GM12872 (cell line): ENCODE measurements at regions not wholly inside any gene's neighbourhood (a gene's known extent, or its start where the extent isn't known, plus 50 kb on each side); places are given as distances from the start of the nearest gene placed in this dataset.

Experiments
- TF ChIP-seq, protein P1 (sequence below): IDR thresholded peaks from 3 replicates; pipeline ENCODE4 v1.5.1; 2011; ENCODE audit warnings: low read depth, mild to moderate bottlenecking, low read length, moderate library complexity; ENCODE audit not compliant: insufficient read depth

DNA sequence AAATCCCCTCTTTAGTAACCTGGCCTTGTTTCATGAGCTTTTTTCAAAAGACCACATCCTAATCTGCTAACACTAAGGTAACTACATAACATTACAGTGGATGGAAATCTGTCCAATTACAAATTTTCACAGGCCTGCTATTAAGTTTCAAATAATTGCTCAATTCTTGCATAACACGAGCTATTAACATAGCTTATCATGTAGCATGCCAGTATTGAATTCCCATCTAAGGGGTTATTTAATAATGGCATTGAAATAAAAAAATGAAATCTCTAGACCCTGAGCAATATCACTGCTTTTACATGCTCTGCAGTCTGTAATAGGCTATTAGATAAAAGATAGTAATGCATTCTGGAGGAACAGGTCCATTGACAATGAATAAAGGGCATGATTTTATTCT is 748.3 kb upstream of the NECTIN3 start:
- TF ChIP-seq, protein P1, sequence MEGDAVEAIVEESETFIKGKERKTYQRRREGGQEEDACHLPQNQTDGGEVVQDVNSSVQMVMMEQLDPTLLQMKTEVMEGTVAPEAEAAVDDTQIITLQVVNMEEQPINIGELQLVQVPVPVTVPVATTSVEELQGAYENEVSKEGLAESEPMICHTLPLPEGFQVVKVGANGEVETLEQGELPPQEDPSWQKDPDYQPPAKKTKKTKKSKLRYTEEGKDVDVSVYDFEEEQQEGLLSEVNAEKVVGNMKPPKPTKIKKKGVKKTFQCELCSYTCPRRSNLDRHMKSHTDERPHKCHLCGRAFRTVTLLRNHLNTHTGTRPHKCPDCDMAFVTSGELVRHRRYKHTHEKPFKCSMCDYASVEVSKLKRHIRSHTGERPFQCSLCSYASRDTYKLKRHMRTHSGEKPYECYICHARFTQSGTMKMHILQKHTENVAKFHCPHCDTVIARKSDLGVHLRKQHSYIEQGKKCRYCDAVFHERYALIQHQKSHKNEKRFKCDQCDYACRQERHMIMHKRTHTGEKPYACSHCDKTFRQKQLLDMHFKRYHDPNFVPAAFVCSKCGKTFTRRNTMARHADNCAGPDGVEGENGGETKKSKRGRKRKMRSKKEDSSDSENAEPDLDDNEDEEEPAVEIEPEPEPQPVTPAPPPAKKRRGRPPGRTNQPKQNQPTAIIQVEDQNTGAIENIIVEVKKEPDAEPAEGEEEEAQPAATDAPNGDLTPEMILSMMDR, result no peak

DNA sequence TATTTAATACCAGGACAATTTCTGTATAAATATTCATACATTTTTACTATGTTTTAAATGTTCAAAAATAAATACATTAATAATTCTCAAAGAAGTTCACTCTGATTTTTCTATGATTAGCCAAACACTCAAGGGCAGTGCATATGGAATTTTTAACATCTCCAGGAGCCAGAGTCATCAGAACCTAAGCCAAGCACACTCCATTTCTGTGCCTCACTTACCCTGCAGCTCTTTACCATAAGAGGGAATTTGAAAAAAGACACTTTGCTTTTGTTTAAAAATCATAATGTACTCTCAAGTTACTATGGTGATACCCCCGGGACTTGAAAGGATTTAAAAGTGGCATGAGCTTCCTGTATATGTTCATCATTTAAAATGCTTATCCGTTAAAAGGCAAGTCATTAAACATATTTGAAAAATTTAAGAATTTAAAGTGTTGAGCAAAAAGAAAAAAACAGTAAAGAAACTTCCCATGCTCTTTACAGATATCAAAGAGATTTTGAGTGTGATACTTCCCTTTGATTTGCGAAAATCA is 747.4 kb upstream of the NECTIN3 start:
- TF ChIP-seq, protein P1, result no peak

DNA sequence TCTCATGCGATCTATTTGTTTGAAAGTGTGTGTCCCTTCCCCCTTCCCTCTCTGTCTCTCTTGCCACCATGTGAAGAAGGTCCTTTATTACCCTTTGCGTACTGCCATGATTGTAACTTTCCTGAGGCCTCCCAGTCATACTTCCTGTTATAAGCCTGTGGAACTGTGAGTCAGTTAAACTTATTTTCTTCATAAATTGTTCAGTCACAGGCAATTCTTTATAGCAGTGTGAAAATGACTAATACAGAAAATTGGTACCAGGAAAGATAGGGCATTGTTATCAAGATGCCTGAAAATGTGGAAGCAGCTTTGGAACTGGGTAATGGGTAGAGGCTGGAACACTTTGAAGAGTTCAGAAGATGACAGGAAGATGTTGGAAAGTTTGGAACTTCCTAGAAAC is 743.7 kb upstream of the NECTIN3 start:
- TF ChIP-seq, protein P1, result no peak

DNA sequence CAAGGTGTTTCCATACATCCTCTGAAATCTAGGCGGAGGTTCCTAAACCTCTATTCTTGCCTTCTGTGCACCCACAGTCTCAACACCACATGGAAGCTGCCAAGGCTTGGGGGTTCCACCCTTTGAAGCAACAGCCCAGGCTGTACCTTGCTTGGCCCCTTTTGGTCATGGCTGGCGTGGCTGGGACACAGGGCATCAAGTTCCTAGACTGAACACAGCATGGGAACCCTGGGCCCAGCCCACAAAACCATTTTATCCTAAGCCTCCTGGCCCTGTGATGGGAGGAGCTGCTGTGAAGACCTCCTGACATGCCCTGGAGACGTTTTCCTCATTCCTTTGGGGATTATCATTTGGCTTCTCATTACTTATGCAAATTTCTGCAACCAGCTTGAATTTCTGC is 739.0 kb upstream of the NECTIN3 start:
- TF ChIP-seq, protein P1, result no peak

DNA sequence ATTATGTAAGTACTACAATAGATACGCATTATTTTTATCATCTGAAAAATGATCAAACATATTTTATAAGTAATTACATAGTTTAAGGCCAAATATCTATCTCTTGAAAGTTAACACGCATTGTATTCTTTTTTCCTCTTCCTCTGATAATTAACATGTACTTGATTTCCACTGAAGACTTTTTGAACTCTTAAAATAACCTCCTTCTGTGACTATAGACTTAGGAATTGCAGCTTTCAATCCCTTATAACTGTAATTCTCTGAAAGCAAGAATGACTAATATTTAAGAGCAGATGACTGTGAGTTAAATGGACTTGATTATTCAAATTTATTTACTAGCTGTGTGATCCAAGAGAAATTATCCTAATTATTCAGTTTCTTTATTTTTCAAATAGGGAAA is 730.6 kb upstream of the NECTIN3 start:
- TF ChIP-seq, protein P1, result no peak

DNA sequence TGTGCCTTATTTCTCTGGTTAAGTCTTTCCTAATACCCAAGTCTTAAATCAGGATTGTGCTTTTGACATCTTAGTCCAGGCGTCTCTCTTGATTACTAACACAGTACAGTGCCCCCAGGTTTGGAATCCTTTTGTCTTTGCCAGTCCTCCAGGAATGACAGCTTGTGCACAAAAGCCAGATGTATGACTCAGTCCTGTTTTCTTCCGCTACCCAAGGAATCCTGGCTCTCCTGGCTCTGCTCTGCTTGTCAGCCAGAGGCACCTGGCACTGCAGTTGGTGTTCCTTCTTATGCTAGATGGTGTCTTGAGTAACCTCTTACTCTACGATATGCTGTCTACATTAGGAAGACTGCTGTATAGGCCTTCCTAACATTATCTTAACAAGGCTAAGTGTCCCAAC is 728.2 kb upstream of the NECTIN3 start:
- TF ChIP-seq, protein P1, result no peak

DNA sequence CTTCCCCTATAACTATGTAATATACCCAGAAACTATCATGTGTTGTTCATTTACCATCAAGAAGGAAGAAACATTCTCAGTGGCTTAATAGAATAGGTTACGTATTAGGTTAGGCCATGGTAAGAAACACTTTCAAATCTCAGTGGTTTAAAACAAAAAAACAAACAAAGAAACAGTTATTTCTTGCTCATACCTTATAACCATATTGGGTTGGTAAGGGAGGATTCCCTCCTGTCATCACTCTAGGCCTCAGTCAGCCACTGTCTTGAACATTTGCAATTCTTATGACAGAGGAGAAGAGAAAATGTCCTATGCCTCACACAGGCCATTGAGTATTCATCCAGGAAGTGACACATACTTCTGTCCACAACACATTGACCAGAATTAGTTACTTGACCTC is 727.7 kb upstream of the NECTIN3 start:
- TF ChIP-seq, protein P1, result no peak
